HL-60 (cell line): ENCODE measurements at regions not wholly inside any gene's neighbourhood (a gene's known extent, or its start where the extent isn't known, plus 50 kb on each side); places are given as distances from the start of the nearest gene placed in this dataset.

ENCODE experiments used
- DNase-seq, 2 experiments: peaks; one replicate each; pipeline ENCODE4 v3.0.0-alpha.2; 2010 to 2020; ENCODE audit warnings: low read depth in 1 of 2, low spot score in 1 of 2
- H3K27ac ChIP-seq: fragments of 250-450 bp; sonication (Bioruptor Pico); replicated peaks from 2 replicates; pipeline ENCODE4 v1.5.1; 2020; ENCODE audit warnings: mild to moderate bottlenecking, moderate library complexity
- H3K27me3 ChIP-seq: fragments of 250-450 bp; sonication (Bioruptor Pico); 2 replicates; pipeline ENCODE4 v1.5.1; 2021; ENCODE audit warnings: mild to moderate bottlenecking, moderate library complexity; ENCODE audit not compliant: insufficient read depth, poor library complexity, severe bottlenecking
- H3K4me3 ChIP-seq: replicated peaks from 2 replicates; pipeline ENCODE4 v1.5.1; 2011; ENCODE audit warnings: mild to moderate bottlenecking, control low read depth, low read length; ENCODE audit not compliant: insufficient read depth
- GABPA ChIP-seq: IDR thresholded peaks from 2 replicates; pipeline ENCODE4 v1.6.1; 2012; ENCODE audit warnings: low read depth
- POLR2AphosphoS5 ChIP-seq: IDR thresholded peaks from 2 replicates; pipeline ENCODE4 v1.6.1; 2012; ENCODE audit warnings: low read depth
- SPI1 ChIP-seq: IDR thresholded peaks from 2 replicates; pipeline ENCODE4 v1.6.1; 2012; ENCODE audit warnings: low read depth, mild to moderate bottlenecking, borderline replicate concordance
- TF ChIP-seq, protein P1 (sequence below): IDR thresholded peaks from 2 replicates; pipeline ENCODE4 v1.6.1; 2012; ENCODE audit warnings: low read depth; ENCODE audit not compliant: insufficient replicate concordance
- TF ChIP-seq, protein P2 (sequence below): IDR thresholded peaks from one replicate; pipeline ENCODE4 v1.5.1; 2011; ENCODE audit warnings: low read length, control low read depth, inconsistent platforms; ENCODE audit not compliant: insufficient read depth

DNA sequence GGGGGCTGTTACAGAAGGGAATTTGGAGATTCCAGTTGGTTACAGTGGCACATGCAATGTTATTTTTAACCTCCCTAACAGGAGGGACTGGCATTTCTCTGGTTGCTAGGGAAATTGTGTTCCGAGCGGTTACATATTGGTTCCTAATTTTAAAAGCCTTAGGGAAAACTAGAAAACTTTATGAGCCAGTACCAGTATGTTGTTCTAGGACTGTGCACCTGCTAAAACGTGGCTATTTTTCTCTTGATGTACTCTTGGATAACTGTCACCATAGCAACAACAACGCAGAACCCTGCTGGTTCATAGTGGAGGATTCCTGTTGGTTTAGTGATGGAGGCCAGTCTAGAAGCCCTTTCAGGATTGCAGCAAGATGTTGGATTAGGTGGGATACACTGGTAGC lies 68.9 kb upstream of the PGBD5 start:
- TF ChIP-seq SPI1 (no peak), POLR2AphosphoS5 (no peak), GABPA (no peak)
- TF ChIP-seq, protein P1, sequence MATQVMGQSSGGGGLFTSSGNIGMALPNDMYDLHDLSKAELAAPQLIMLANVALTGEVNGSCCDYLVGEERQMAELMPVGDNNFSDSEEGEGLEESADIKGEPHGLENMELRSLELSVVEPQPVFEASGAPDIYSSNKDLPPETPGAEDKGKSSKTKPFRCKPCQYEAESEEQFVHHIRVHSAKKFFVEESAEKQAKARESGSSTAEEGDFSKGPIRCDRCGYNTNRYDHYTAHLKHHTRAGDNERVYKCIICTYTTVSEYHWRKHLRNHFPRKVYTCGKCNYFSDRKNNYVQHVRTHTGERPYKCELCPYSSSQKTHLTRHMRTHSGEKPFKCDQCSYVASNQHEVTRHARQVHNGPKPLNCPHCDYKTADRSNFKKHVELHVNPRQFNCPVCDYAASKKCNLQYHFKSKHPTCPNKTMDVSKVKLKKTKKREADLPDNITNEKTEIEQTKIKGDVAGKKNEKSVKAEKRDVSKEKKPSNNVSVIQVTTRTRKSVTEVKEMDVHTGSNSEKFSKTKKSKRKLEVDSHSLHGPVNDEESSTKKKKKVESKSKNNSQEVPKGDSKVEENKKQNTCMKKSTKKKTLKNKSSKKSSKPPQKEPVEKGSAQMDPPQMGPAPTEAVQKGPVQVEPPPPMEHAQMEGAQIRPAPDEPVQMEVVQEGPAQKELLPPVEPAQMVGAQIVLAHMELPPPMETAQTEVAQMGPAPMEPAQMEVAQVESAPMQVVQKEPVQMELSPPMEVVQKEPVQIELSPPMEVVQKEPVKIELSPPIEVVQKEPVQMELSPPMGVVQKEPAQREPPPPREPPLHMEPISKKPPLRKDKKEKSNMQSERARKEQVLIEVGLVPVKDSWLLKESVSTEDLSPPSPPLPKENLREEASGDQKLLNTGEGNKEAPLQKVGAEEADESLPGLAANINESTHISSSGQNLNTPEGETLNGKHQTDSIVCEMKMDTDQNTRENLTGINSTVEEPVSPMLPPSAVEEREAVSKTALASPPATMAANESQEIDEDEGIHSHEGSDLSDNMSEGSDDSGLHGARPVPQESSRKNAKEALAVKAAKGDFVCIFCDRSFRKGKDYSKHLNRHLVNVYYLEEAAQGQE: no peak
- TF ChIP-seq, protein P2, sequence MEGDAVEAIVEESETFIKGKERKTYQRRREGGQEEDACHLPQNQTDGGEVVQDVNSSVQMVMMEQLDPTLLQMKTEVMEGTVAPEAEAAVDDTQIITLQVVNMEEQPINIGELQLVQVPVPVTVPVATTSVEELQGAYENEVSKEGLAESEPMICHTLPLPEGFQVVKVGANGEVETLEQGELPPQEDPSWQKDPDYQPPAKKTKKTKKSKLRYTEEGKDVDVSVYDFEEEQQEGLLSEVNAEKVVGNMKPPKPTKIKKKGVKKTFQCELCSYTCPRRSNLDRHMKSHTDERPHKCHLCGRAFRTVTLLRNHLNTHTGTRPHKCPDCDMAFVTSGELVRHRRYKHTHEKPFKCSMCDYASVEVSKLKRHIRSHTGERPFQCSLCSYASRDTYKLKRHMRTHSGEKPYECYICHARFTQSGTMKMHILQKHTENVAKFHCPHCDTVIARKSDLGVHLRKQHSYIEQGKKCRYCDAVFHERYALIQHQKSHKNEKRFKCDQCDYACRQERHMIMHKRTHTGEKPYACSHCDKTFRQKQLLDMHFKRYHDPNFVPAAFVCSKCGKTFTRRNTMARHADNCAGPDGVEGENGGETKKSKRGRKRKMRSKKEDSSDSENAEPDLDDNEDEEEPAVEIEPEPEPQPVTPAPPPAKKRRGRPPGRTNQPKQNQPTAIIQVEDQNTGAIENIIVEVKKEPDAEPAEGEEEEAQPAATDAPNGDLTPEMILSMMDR: no peak
- Histone ChIP-seq H3K4me3 (no peak overlapping the region), H3K27me3 (no peaks in the 10 kb centered on the region), H3K27ac (no peak overlapping the region)
- DNase-seq: no peak

DNA sequence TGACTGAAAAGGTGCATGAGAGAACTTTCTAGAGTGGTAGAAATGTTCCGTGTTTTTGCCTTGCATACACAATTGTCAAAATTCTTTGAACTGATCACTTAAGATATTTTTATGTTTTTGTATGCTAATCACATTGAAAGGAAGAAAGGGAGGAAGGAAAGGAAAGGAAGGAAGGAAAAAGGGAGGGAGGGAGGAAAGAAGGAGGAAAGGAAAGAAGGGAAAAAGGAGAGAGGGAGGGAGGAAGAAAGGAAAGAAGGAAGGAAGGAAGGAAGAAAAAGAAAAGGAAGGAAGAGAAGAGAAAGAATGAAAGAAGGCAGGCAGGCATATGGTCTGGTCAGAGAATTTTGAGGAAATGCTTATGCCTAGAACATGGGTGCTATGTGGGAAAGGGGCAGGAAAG lies 68.4 kb upstream of the PGBD5 start:
- no peak for TF ChIP-seq GABPA
- TF ChIP-seq, protein P1: no peak
- no peak for TF ChIP-seq POLR2AphosphoS5
- Histone ChIP-seq H3K27ac (no peak overlapping the region), H3K4me3 (no peak overlapping the region), H3K27me3 (no peaks in the 10 kb centered on the region)
- DNase-seq: no peak

DNA sequence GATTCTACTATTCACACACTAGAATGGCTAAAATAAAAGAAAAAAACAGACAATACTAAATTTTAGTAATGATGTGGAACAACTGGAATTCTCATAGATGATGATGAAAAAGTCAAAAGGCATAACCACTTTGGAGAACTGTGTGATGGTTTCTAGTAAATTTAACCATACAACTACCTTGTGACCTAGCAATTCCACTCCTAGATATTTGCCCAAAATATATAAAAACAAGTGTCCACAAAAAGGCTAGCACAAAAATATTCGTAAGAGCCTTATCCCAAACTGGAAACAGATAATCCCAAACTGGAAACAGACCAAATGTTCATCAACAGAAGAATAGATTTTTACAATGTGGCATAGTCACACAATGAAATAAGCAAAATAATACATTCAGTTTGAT lies 67.9 kb upstream of the PGBD5 start:
- Histone ChIP-seq H3K4me3 (no peak overlapping the region), H3K27ac (no peak overlapping the region), H3K27me3 (no peaks in the 10 kb centered on the region)
- no peak for DNase-seq
- no peak for TF ChIP-seq GABPA
- TF ChIP-seq, protein P1: no peak
- TF ChIP-seq, protein P2: no peak
- no peak for TF ChIP-seq POLR2AphosphoS5
- no peak for TF ChIP-seq SPI1

DNA sequence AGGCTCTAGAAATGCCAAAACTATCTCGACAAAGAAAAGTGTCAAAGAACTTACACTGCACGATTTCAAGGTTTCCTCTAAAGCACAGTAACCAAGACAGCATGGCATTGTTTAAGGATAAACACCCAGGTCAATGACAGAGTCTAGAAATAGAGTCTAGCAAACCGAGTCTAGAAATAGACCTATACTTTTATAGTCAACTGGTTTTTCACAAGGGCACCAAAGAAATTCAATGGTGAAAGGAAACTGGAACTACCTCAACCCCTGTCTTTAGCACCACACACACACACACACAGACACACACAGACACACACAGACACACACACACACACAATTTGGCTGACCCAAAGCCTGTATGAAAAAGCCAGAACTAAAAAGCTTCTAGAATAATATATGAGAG lies 67.1 kb upstream of the PGBD5 start:
- Histone ChIP-seq H3K4me3 (no peak overlapping the region), H3K27me3 (no peaks in the 10 kb centered on the region), H3K27ac (no peak overlapping the region)
- TF ChIP-seq, protein P2: no peak
- TF ChIP-seq POLR2AphosphoS5: no peak
- TF ChIP-seq SPI1: no peak
- TF ChIP-seq, protein P1: no peak
- no peak for DNase-seq
